ENCODE measurements at regions not wholly inside any gene's neighbourhood (a gene's known extent, or its start where the extent isn't known, plus 50 kb on each side); places are given as distances from the start of the nearest gene placed in this dataset.

DNA sequence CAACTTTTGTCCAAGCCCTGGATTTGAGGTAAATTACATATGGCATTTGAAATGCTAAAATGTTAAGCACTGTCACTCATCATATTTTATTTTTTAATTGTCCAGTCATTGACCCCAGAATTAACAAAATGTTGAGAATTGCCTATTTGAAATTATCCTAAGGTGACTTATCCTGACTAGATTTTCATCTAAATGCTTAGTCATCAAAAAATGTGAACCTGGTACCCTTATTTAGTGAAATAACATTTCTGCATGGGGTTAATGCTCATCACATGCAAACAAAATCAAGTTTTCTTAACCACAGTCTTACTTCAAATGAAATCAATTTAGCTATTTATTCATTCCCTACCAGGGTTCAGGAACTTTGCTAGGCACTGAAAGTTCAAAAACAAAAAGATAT, 232.0 kb upstream of the DCN start:
- H3K9me3 ChIP-seq = no peaks in the 10 kb centered on the region
- peaks cover 4% of the 10 kb centered on the region; the same call in 1 of the 2 replicates for H3K4me1 ChIP-seq
- no peaks in the 10 kb centered on the region for H3K36me3 ChIP-seq (ENCODE audit: control insufficient read depth, insufficient read depth, low read length)
- Mint-ChIP-seq H3K4me1 (ENCODE audit: low read depth, unreplicated experiment) (no peaks in the 10 kb centered on the region), H3K27ac (ENCODE audit: unreplicated experiment) (no peak overlapping the region), H3K36me3 (ENCODE audit: insufficient read depth, unreplicated experiment) (no peaks in the 10 kb centered on the region), H3K27me3 (ENCODE audit: insufficient read depth, unreplicated experiment) (no peaks in the 10 kb centered on the region), H3K4me3 (ENCODE audit: unreplicated experiment) (no peak overlapping the region), H3K9me3 (ENCODE audit: unreplicated experiment) (no peaks in the 10 kb centered on the region)
- TF ChIP-seq, protein P1, sequence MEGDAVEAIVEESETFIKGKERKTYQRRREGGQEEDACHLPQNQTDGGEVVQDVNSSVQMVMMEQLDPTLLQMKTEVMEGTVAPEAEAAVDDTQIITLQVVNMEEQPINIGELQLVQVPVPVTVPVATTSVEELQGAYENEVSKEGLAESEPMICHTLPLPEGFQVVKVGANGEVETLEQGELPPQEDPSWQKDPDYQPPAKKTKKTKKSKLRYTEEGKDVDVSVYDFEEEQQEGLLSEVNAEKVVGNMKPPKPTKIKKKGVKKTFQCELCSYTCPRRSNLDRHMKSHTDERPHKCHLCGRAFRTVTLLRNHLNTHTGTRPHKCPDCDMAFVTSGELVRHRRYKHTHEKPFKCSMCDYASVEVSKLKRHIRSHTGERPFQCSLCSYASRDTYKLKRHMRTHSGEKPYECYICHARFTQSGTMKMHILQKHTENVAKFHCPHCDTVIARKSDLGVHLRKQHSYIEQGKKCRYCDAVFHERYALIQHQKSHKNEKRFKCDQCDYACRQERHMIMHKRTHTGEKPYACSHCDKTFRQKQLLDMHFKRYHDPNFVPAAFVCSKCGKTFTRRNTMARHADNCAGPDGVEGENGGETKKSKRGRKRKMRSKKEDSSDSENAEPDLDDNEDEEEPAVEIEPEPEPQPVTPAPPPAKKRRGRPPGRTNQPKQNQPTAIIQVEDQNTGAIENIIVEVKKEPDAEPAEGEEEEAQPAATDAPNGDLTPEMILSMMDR (IDR thresholded peaks at IDR 0.05; ENCODE audit: insufficient read depth in 1 of 2, low read depth in 1 of 2, low read length in 1 of 2, severe bottlenecking in 1 of 2, unreplicated experiment in 1 of 2) = no peak
- ChIA-PET CTCF (no interaction called here), POLR2A (no interaction called here)
- no peak overlapping the region for H3K4me3 ChIP-seq (ENCODE audit: low read depth, low read length)
- intact Hi-C loops (cut with micrococcal nuclease; ENCODE audit: unreplicated experiment) = no loop called here
- no peak for DNase-seq
- H3K27me3 ChIP-seq (replicated peaks; ENCODE audit: control insufficient read depth, insufficient read depth, low read length) = no peaks in the 10 kb centered on the region
- BruUV-seq (replicated peaks) = no TSS peak

DNA sequence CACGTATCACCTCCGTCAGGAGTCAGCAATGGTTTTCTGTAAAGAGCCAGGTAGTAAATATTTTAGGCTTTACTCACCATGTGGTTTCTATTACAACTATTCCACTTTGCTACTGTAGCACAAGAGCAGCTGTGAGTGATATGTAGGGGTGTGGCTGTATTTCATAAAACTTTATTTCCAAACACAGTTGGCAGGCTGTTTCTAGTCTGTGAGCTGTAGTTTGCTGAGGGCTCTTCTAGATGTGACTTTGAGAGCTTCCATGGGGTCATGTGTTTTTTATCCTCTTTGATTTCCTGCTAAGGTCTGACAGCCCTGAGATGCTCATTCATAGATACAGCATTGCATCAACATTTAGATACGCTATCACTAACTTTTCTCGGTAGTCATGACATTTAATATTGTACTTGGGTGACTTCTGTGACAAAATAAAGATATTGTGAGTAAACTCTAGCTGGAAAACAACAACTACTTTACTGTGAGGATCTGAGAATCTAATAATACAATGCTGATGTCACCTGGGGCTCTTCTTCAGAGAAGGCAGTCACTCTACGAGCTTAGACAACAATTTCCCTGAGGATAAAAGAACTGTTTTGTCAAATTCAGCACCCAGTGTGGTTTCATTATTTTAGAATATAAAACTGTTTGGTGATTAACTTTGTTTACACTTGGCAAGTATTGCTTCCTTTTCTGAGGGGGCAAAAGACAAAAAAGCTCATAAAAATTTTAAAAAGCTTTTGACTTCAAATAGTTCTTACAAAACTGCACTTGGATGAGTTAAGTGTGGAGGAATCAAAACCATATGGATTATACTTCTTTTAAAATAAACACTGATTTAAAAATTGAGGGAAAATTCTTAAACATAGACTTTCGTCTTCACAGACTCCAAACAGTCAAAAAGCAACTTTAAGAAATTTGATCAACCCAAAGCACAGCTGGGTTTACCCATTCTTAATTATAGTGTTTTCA, 231.2 kb upstream of the DCN start:
- H3K9me3 Mint-ChIP-seq (ENCODE audit: unreplicated experiment) = no peaks in the 10 kb centered on the region
- ChIA-PET CTCF (interaction anchor here (0.6 kb wide), 1 partner anchor 50 kb away, joined by 3 read pairs; no protein-coding TSS in a partner anchor), POLR2A (no interaction called here)
- H3K36me3 Mint-ChIP-seq (ENCODE audit: insufficient read depth, unreplicated experiment) = no peaks in the 10 kb centered on the region
- no peak overlapping the region for H3K4me3 Mint-ChIP-seq (ENCODE audit: unreplicated experiment)
- no TSS peak for BruUV-seq (replicated peaks)
- H3K27ac Mint-ChIP-seq (ENCODE audit: unreplicated experiment) = no peak overlapping the region
- intact Hi-C loops (cut with micrococcal nuclease; ENCODE audit: unreplicated experiment) = no loop called here
- no peaks in the 10 kb centered on the region for H3K9me3 ChIP-seq
- no peak overlapping the region for H3K4me3 ChIP-seq (ENCODE audit: low read depth, low read length)
- no peaks in the 10 kb centered on the region for H3K36me3 ChIP-seq (ENCODE audit: control insufficient read depth, insufficient read depth, low read length)
- H3K27me3 ChIP-seq (replicated peaks; ENCODE audit: control insufficient read depth, insufficient read depth, low read length) = no peaks in the 10 kb centered on the region
- no peaks in the 10 kb centered on the region for H3K27me3 Mint-ChIP-seq (ENCODE audit: insufficient read depth, unreplicated experiment)
- H3K4me1 ChIP-seq = peaks cover 4% of the 10 kb centered on the region; the same call in 1 of the 2 replicates
- TF ChIP-seq, protein P1 (IDR thresholded peaks at IDR 0.05; ENCODE audit: insufficient read depth in 1 of 2, low read depth in 1 of 2, low read length in 1 of 2, severe bottlenecking in 1 of 2, unreplicated experiment in 1 of 2) = no peak
- H3K4me1 Mint-ChIP-seq (ENCODE audit: low read depth, unreplicated experiment) = no peaks in the 10 kb centered on the region
- DNase-seq = no peak

DNA sequence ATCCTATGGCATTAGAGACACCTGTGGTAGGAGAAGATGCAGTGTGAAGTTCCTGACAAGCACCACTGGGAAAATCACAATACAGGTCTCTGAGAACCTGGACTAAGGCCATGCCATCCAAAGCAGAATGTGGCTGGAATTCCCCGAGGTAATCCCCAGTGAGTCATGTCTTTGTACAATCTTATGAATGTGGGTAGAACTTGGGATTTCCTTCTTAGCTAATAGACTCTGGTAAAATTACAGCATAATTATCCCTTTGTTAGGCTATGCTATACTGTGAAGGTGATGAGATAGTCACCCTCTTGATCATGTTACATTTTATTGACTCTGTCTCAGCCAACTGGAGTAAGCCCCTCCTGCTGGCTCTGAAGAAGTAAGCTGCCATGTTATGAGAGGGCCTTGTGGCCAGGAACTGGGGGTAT, 224.3 kb upstream of the DCN start:
- H3K27me3 Mint-ChIP-seq (ENCODE audit: insufficient read depth, unreplicated experiment) = no peaks in the 10 kb centered on the region
- CTCF ChIA-PET = no interaction called here
- Histone ChIP-seq H3K4me1 (no peaks in the 10 kb centered on the region), H3K4me3 (ENCODE audit: low read depth, low read length) (no peak overlapping the region), H3K27me3 (replicated peaks; ENCODE audit: control insufficient read depth, insufficient read depth, low read length) (no peaks in the 10 kb centered on the region), H3K9me3 (no peaks in the 10 kb centered on the region), H3K36me3 (ENCODE audit: control insufficient read depth, insufficient read depth, low read length) (no peaks in the 10 kb centered on the region)
- TF ChIP-seq, protein P1 (IDR thresholded peaks at IDR 0.05; ENCODE audit: insufficient read depth in 1 of 2, low read depth in 1 of 2, low read length in 1 of 2, severe bottlenecking in 1 of 2, unreplicated experiment in 1 of 2) = no peak
- no peaks in the 10 kb centered on the region for H3K36me3 Mint-ChIP-seq (ENCODE audit: insufficient read depth, unreplicated experiment)
- intact Hi-C loops (cut with micrococcal nuclease; ENCODE audit: unreplicated experiment) = no loop called here
- H3K4me1 Mint-ChIP-seq (ENCODE audit: low read depth, unreplicated experiment) = no peaks in the 10 kb centered on the region
- no peaks in the 10 kb centered on the region for H3K9me3 Mint-ChIP-seq (ENCODE audit: unreplicated experiment)
- no peak for DNase-seq
- H3K4me3 Mint-ChIP-seq (ENCODE audit: unreplicated experiment) = no peak overlapping the region
- no TSS peak for BruUV-seq (replicated peaks)
- H3K27ac Mint-ChIP-seq (ENCODE audit: unreplicated experiment) = no peak overlapping the region
- POLR2A ChIA-PET = no interaction called here
